ENCODE measurements at regions not wholly inside any gene's neighbourhood (a gene's known extent, or its start where the extent isn't known, plus 50 kb on each side); places are given as distances from the start of the nearest gene placed in this dataset.

DNA sequence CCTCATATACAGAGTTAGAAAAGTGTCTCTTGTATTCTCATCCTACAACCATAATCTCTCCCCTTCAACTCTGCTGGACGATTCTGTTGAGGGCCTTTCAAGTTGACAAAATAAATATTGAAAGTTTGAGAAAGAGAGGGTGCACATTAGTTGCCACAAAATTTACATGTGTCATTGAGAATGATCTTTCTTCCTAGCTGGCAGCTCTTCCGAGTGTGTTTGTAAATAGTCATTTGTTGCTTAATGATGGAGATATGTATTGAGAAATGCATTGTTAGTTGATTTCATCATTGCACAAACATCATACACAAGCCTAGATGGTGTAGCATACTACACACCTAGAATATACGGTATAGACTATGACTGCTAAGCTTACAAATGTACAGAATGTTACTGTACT, 632.8 kb upstream of the AMOT start:
- Histone ChIP-seq H3K18ac (ENCODE audit: extremely low read depth, low read length) (no peak overlapping the region), H3K27ac (ENCODE audit: low read depth, low read length) (no peak overlapping the region), H3K23me2 (ENCODE audit: low read depth, low read length) (no peaks in the 10 kb centered on the region), H3K4me2 (ENCODE audit: insufficient read depth in 1 of 2, low read depth in 2 of 2, low read length in 2 of 2) (no peak overlapping the region), H3K4ac (replicated peaks; ENCODE audit: insufficient read length, low read depth, low read length) (no peak overlapping the region), H3K14ac (ENCODE audit: insufficient read length) (no peak overlapping the region), H3K36me3 (ENCODE audit: control insufficient read depth in 2 of 4, insufficient read depth in 4 of 4, low read length in 3 of 4) (no peaks in the 10 kb centered on the region; a peak in 1 of 8 replicates), H2AK5ac (ENCODE audit: low read depth, low read length) (no peak overlapping the region), H3K23ac (ENCODE audit: insufficient read length) (no peak overlapping the region), H2AFZ (ENCODE audit: low read length) (no peak overlapping the region), H3K27me3 (replicated peaks in 1 of 4; ENCODE audit: control insufficient read depth in 3 of 4, extremely low read depth in 1 of 4, insufficient read depth in 3 of 4, low read length in 3 of 4) (no peaks in the 10 kb centered on the region), H3K9ac (replicated peaks in 1 of 4; ENCODE audit: extremely low read depth in 1 of 4, low read depth in 3 of 4, low read length in 3 of 4) (no peak overlapping the region), H4K20me1 (replicated peaks in 1 of 2; ENCODE audit: control insufficient read depth in 1 of 2, insufficient read depth in 2 of 2, low read length in 2 of 2) (no peaks in the 10 kb centered on the region), H4K8ac (ENCODE audit: extremely low read depth, insufficient read depth, low read length) (no peak overlapping the region), H3K4me1 (replicated peaks in 1 of 4; ENCODE audit: control insufficient read depth in 3 of 4, insufficient read depth in 4 of 4, low read length in 3 of 4) (peaks cover 0 to 13% (median 0%) of the 10 kb centered on the region in 4 experiments; a peak in 1 of 7 replicates), H2BK120ac (replicated peaks; ENCODE audit: low read depth, low read length) (no peak overlapping the region), H2BK5ac (ENCODE audit: low read depth, low read length) (no peak overlapping the region), H3K56ac (replicated peaks; ENCODE audit: insufficient read length, low read depth, low read length) (no peak overlapping the region), H3K79me1 (ENCODE audit: low read depth, low read length) (no peaks in the 10 kb centered on the region), H4K91ac (replicated peaks; ENCODE audit: insufficient read length, low read length) (no peak overlapping the region), H2BK20ac (ENCODE audit: low read length) (no peak overlapping the region), H3K9me3 (ENCODE audit: insufficient read depth in 2 of 2, low read depth in 1 of 2, low read length in 1 of 2) (no peaks in the 10 kb centered on the region), H4K5ac (ENCODE audit: insufficient read length, low read depth, low read length) (no peak overlapping the region), H2BK12ac (ENCODE audit: low read depth, low read length) (no peak overlapping the region), H3K4me3 (ENCODE audit: extremely low read depth in 1 of 4, insufficient read depth in 2 of 4, low read depth in 3 of 4, low read length in 4 of 4) (no peak overlapping the region), H2BK15ac (ENCODE audit: low read length) (no peak overlapping the region), H3K79me2 (ENCODE audit: control insufficient read depth in 1 of 2, insufficient read depth in 2 of 2, low read length in 2 of 2) (no peaks in the 10 kb centered on the region)
- DNase-seq (ENCODE audit: low read depth in 1 of 2, low spot score in 2 of 2), result no peak
- WGBS, 2 experiments (ENCODE audit: extremely low coverage in 1 of 2, insufficient coverage in 1 of 2, insufficient read length in 1 of 2, insufficient replicate concordance in 2 of 2, low coverage in 1 of 2, low lambda C conversion rate in 2 of 2, missing lambda C conversion rate in 1 of 2), result 95% methylated on average over 3 of the region's 3 CpGs; no CpG with 5 or more reads in 1 of the 2 experiments
- TF ChIP-seq HDAC6 (IDR thresholded peaks at IDR 0.05; ENCODE audit: low read depth, low read length), result no peak
- no peak for TF ChIP-seq POLR2A (IDR thresholded peaks at IDR 0.05; ENCODE audit: control extremely low read depth in 1 of 2, low read depth in 2 of 2, low read length in 2 of 2)
- no peak for TF ChIP-seq CHD1 (IDR thresholded peaks at IDR 0.05; ENCODE audit: low read depth, low read length)
- TF ChIP-seq ZNF274 (IDR thresholded peaks at IDR 0.05; ENCODE audit: borderline replicate concordance, extremely low read depth, low read length), result no peak
- TF ChIP-seq RXRA (IDR thresholded peaks at IDR 0.05; ENCODE audit: insufficient read depth, low read depth, low read length), result no peak
- no peak for TF ChIP-seq RFX5 (IDR thresholded peaks at IDR 0.05; ENCODE audit: borderline replicate concordance, low read depth, low read length)
- no peak for TF ChIP-seq ASH2L (IDR thresholded peaks at IDR 0.05; ENCODE audit: low read length)
- TF ChIP-seq BRCA1 (IDR thresholded peaks at IDR 0.05; ENCODE audit: low read depth, low read length), result no peak
- no peak for TF ChIP-seq SUZ12 (IDR thresholded peaks at IDR 0.05; ENCODE audit: low read length)
- no peak for TF ChIP-seq EGR1 (IDR thresholded peaks at IDR 0.05; ENCODE audit: borderline replicate concordance, low read depth, low read length)
- TF ChIP-seq SRF (IDR thresholded peaks at IDR 0.05; ENCODE audit: low read depth, low read length), result no peak
- no peak for TF ChIP-seq KDM4A (IDR thresholded peaks at IDR 0.05; ENCODE audit: low read depth, low read length, severe bottlenecking)
- TF ChIP-seq HDAC2 (IDR thresholded peaks at IDR 0.05; ENCODE audit: borderline replicate concordance in 1 of 2, low read depth in 2 of 2, low read length in 2 of 2), result no peak
- no peak for TF ChIP-seq TAF7 (optimal IDR thresholded peaks at IDR 0.05; ENCODE audit: borderline replicate concordance, low read depth, low read length)
- TF ChIP-seq RBBP5 (IDR thresholded peaks at IDR 0.05; ENCODE audit: borderline replicate concordance, low read depth, low read length), result no peak
- no peak for TF ChIP-seq PHF8 (conservative IDR thresholded peaks at IDR 0.05; ENCODE audit: low read depth, low read length)
- ChIA-PET POLR2A (ENCODE audit: partially characterized antibody) (no interaction called here), CTCF (ENCODE audit: partially characterized antibody) (no interaction called here)
- FAIRE-seq, result no peak
